WTC11 (cell line): ENCODE measurements at regions not wholly inside any gene's neighbourhood (a gene's known extent, or its start where the extent isn't known, plus 50 kb on each side); places are given as distances from the start of the nearest gene placed in this dataset.

Source experiments
- ATAC-seq: fragments of 200-7000 bp; cut with Tn5 transposase; 2 replicates; pipeline ENCODE4 v1.10.0; 2021; ENCODE audit warnings: mild to moderate bottlenecking, moderate library complexity
- CTCF ChIA-PET: fragments of 300-600 bp; sonication (Branson Sonifier 250); formaldehyde crosslinking; loops from one replicate; lab custom pipeline; 2021; ENCODE audit warnings: antibody characterized with exemption; lab: Charles Lee
- POLR2A ChIA-PET: fragments of 350-600 bp; sonication (Branson Sonifier 250); formaldehyde crosslinking; loops from one replicate; lab custom pipeline; 2021; ENCODE audit warnings: antibody characterized with exemption; lab: Charles Lee
- DNase-seq: peaks from one replicate; pipeline ENCODE4 v3.0.0; 2021; ENCODE audit warnings: low spot score
- H3K27ac Mint-ChIP-seq: 2 replicates; pipeline ENCODE4 v1.8.0; 2021; ENCODE audit warnings: mixed read lengths
- H3K27me3 Mint-ChIP-seq: 2 replicates; pipeline ENCODE4 v1.8.0; 2021; ENCODE audit warnings: low read depth, mild to moderate bottlenecking, moderate library complexity, mixed read lengths
- H3K36me3 Mint-ChIP-seq: 2 replicates; pipeline ENCODE4 v1.8.0; 2021; ENCODE audit warnings: mixed read lengths
- H3K4me1 Mint-ChIP-seq: 2 replicates; pipeline ENCODE4 v1.8.0; 2022; ENCODE audit warnings: mixed read lengths
- H3K4me3 Mint-ChIP-seq: 2 replicates; pipeline ENCODE4 v1.8.0; 2021; ENCODE audit warnings: mild to moderate bottlenecking, moderate library complexity, mixed read lengths
- H3K9me3 Mint-ChIP-seq: 2 replicates; pipeline ENCODE4 v1.8.0; 2021; ENCODE audit warnings: mixed read lengths
- ETV6 ChIP-seq: sonication (generic); formaldehyde crosslinking; IDR thresholded peaks from 2 replicates; pipeline ENCODE4 v1.8.1; 2022; ENCODE audit warnings: mild to moderate bottlenecking, missing genetic modification reagents
- MYBL2 ChIP-seq: sonication (generic); formaldehyde crosslinking; IDR thresholded peaks from 2 replicates; pipeline ENCODE4 v1.8.1; 2023; ENCODE audit warnings: mild to moderate bottlenecking, moderate library complexity, missing genetic modification reagents
- NR3C1 ChIP-seq: sonication (generic); formaldehyde crosslinking; conservative IDR thresholded peaks from 2 replicates; pipeline ENCODE4 v1.8.1; 2023; ENCODE audit warnings: low read depth, mild to moderate bottlenecking, missing genetic modification reagents
- RELA ChIP-seq: sonication (generic); formaldehyde crosslinking; IDR thresholded peaks from 2 replicates; pipeline ENCODE4 v1.8.1; 2022; ENCODE audit warnings: missing genetic modification reagents, mild to moderate bottlenecking, borderline replicate concordance
- SMAD3 ChIP-seq: sonication (generic); formaldehyde crosslinking; IDR thresholded peaks from 2 replicates; pipeline ENCODE4 v1.8.0; 2022; ENCODE audit warnings: missing genetic modification reagents, mild to moderate bottlenecking, borderline replicate concordance
- SOX15 ChIP-seq: fragments of 250-450 bp; sonication (Bioruptor Pico); IDR thresholded peaks from 2 replicates; pipeline ENCODE4 v1.9.0; 2021; ENCODE audit warnings: mild to moderate bottlenecking
- USF1 ChIP-seq: sonication (generic); formaldehyde crosslinking; IDR thresholded peaks from 2 replicates; pipeline ENCODE4 v1.8.0; 2022; ENCODE audit warnings: mild to moderate bottlenecking, missing genetic modification reagents
- ZNF317 ChIP-seq: sonication (generic); formaldehyde crosslinking; IDR thresholded peaks from 2 replicates; pipeline ENCODE4 v1.8.1; 2023; ENCODE audit warnings: low read depth, mild to moderate bottlenecking, moderate library complexity, missing genetic modification reagents, borderline replicate concordance
- TF ChIP-seq, protein P1 (sequence below): sonication (generic); formaldehyde crosslinking; IDR thresholded peaks from 2 replicates; pipeline ENCODE4 v1.8.0; 2023; ENCODE audit warnings: mild to moderate bottlenecking, missing genetic modification reagents
- TF ChIP-seq, protein P2 (sequence below): fragments of 250-450 bp; sonication (Bioruptor Pico); IDR thresholded peaks from 2 replicates; pipeline ENCODE4 v1.9.0; 2021; ENCODE audit warnings: moderate library complexity, mild to moderate bottlenecking, inconsistent platforms, borderline replicate concordance
- TF ChIP-seq, protein P3 (sequence below): fragments of 250-450 bp; sonication (Bioruptor Pico); conservative IDR thresholded peaks from 2 replicates; pipeline ENCODE4 v1.9.0; 2021; ENCODE audit warnings: mild to moderate bottlenecking
- TF ChIP-seq, protein P4 (sequence below): fragments of 250-450 bp; sonication (Bioruptor Pico); IDR thresholded peaks from 2 replicates; pipeline ENCODE4 v1.8.0; 2021; ENCODE audit warnings: mild to moderate bottlenecking
- TF ChIP-seq, protein P5 (sequence below): fragments of 200-600 bp; IDR thresholded peaks from 2 replicates; pipeline ENCODE4 v1.8.0; 2022; ENCODE audit warnings: antibody characterized with exemption

- ChIA-PET CTCF (interaction anchor here (1.7 kb wide), 1 partner anchor 12 kb away, joined by 7 read pairs; no protein-coding TSS in a partner anchor), POLR2A (no interaction called here)
- Mint-ChIP-seq H3K36me3 (no peaks in the 10 kb centered on the region), H3K4me3 (no peak overlapping the region), H3K27me3 (no peaks in the 10 kb centered on the region; the same call in none of the 2 replicates), H3K9me3 (peaks cover 8% of the 10 kb centered on the region), H3K27ac (no peak overlapping the region)
- DNase-seq, result no peak
- no peak for ATAC-seq
- TF ChIP-seq ZNF317 (CRISPR knock-in tag), result no peak
- TF ChIP-seq, all 79 proteins: peak for 0
- peaks cover 25% of the 10 kb centered on the region for H3K4me1 Mint-ChIP-seq
These were observed 106.3 kb downstream of the MYCN start for GRCh38 chr2:16046649-16047048.

DNA sequence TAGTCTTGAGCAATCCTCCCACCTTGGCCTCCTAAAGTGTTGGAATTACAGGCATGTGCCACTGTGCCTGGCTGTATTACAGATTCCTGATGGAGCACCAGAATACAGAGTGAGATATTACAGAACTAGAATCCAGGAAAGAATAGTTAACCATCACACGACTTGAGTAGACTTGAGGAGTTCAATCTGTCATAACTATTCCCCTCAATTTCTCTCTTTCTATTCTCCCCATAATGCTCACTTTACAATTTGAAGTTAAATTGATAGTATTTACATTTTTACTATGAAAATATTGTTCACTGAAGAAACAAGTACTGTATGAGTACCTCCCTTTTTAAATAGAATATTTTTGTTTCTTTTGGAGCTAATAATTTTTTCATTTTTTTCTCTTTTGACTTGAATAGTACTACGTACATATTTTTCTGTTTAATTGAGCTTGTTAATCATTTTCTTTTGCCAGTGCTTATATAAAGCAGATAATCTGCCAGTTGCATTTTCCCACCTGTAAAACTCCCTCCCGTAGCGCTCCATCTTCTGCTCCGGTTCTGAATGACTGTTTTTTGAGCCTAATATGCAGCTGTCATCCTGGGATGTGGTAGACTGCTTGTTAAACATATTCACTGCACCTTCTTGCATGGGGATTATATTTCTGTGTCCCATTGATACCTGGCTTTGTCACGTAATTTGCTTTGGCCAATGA, 105.5 kb downstream of the MYCN start:
- no peak for TF ChIP-seq ETV6 (CRISPR knock-in tag)
- no peak for TF ChIP-seq SOX15 (CRISPR knock-in tag)
- no peak for TF ChIP-seq RELA (CRISPR knock-in tag)
- TF ChIP-seq, protein P1, sequence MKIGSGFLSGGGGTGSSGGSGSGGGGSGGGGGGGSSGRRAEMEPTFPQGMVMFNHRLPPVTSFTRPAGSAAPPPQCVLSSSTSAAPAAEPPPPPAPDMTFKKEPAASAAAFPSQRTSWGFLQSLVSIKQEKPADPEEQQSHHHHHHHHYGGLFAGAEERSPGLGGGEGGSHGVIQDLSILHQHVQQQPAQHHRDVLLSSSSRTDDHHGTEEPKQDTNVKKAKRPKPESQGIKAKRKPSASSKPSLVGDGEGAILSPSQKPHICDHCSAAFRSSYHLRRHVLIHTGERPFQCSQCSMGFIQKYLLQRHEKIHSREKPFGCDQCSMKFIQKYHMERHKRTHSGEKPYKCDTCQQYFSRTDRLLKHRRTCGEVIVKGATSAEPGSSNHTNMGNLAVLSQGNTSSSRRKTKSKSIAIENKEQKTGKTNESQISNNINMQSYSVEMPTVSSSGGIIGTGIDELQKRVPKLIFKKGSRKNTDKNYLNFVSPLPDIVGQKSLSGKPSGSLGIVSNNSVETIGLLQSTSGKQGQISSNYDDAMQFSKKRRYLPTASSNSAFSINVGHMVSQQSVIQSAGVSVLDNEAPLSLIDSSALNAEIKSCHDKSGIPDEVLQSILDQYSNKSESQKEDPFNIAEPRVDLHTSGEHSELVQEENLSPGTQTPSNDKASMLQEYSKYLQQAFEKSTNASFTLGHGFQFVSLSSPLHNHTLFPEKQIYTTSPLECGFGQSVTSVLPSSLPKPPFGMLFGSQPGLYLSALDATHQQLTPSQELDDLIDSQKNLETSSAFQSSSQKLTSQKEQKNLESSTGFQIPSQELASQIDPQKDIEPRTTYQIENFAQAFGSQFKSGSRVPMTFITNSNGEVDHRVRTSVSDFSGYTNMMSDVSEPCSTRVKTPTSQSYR (CRISPR knock-in tag), result no peak
- no peak for TF ChIP-seq NR3C1 (CRISPR knock-in tag)
- TF ChIP-seq, all 79 proteins: peak for 0
- DNase-seq (no peak), ATAC-seq (no peak)
- peaks cover 8% of the 10 kb centered on the region for H3K9me3 Mint-ChIP-seq
- POLR2A ChIA-PET, result no interaction called here
- no peaks in the 10 kb centered on the region; the same call in none of the 2 replicates for H3K27me3 Mint-ChIP-seq
- no peak overlapping the region for H3K4me3 Mint-ChIP-seq
- CTCF ChIA-PET, result interaction anchor here (1.7 kb wide), 1 partner anchor 12 kb away, joined by 7 read pairs; no protein-coding TSS in a partner anchor
- H3K27ac Mint-ChIP-seq, result no peak overlapping the region
- peaks cover 17% of the 10 kb centered on the region for H3K4me1 Mint-ChIP-seq
- no peaks in the 10 kb centered on the region for H3K36me3 Mint-ChIP-seq

DNA sequence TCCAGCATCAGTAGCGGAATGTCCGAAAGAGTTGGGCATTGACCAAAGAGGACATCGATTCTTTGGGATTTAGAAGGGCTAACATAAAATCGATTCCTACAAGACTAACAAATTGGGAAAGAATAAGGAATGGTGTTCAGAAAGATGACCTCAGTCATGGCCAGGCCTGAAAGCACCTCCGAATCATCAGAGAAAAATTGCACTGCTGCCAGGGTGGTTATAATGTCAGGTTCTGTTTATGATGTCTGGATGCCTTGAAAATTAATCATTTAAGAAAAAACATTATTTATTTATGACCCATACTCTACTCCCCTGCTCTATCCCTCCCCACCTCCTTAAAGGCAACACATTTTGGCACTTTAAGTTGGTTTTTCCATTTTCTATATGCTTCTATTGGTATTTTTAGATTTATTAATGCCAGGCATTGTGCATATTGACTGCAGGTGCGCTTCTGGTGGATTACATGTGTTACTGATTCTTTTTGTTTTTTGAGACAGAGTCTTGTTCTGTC, 104.7 kb downstream of the MYCN start:
- TF ChIP-seq USF1 (CRISPR knock-in tag), result no peak
- TF ChIP-seq, protein P2, sequence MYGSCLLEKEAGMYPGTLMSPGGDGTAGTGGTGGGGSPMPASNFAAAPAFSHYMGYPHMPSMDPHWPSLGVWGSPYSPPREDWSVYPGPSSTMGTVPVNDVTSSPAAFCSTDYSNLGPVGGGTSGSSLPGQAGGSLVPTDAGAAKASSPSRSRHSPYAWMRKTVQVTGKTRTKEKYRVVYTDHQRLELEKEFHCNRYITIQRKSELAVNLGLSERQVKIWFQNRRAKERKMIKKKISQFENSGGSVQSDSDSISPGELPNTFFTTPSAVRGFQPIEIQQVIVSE (CRISPR knock-in tag), result no peak
- TF ChIP-seq SMAD3 (CRISPR knock-in tag), result no peak
- TF ChIP-seq, protein P3, sequence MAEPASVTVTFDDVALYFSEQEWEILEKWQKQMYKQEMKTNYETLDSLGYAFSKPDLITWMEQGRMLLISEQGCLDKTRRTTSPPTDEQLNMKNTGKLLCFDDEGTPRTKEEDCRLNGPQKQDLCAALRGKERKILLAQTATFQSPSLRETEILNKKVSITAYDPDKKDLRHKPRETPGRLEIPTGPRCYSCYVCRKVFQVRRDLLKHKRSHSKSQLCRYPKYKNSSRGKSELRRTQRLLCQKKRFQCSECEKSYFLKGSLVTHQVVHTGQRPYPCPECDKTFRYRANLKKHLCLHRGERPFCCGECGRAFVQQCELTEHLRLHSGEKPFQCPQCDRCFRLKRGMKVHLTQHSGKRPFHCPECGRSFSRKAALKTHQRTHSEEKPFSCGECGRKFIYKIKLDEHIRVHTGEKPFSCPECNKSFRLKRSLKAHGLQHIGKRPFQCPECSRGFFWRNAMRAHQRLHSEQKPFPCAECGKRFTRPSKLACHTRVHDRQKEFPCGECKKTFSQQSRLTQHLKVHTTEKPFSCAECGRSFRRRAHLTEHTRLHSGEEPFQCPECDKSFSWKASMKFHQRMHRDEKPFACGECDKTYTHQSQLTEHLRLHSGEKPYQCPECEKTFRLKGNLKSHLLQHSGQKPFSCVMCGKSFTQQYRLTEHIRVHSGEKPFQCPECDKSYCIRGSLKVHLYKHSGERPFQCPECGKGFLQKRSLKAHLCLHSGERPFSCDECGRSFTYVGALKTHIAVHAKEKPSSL (CRISPR knock-in tag), result no peak
- TF ChIP-seq MYBL2 (CRISPR knock-in tag), result no peak
- TF ChIP-seq, protein P4, sequence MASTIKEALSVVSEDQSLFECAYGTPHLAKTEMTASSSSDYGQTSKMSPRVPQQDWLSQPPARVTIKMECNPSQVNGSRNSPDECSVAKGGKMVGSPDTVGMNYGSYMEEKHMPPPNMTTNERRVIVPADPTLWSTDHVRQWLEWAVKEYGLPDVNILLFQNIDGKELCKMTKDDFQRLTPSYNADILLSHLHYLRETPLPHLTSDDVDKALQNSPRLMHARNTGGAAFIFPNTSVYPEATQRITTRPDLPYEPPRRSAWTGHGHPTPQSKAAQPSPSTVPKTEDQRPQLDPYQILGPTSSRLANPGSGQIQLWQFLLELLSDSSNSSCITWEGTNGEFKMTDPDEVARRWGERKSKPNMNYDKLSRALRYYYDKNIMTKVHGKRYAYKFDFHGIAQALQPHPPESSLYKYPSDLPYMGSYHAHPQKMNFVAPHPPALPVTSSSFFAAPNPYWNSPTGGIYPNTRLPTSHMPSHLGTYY, result no peak
- TF ChIP-seq ETV6 (CRISPR knock-in tag), result no peak
- TF ChIP-seq, protein P5, sequence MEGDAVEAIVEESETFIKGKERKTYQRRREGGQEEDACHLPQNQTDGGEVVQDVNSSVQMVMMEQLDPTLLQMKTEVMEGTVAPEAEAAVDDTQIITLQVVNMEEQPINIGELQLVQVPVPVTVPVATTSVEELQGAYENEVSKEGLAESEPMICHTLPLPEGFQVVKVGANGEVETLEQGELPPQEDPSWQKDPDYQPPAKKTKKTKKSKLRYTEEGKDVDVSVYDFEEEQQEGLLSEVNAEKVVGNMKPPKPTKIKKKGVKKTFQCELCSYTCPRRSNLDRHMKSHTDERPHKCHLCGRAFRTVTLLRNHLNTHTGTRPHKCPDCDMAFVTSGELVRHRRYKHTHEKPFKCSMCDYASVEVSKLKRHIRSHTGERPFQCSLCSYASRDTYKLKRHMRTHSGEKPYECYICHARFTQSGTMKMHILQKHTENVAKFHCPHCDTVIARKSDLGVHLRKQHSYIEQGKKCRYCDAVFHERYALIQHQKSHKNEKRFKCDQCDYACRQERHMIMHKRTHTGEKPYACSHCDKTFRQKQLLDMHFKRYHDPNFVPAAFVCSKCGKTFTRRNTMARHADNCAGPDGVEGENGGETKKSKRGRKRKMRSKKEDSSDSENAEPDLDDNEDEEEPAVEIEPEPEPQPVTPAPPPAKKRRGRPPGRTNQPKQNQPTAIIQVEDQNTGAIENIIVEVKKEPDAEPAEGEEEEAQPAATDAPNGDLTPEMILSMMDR, result no peak
- ChIA-PET POLR2A (no interaction called here), CTCF (interaction anchor here (1.0 kb wide), 1 partner anchor 11 kb away, joined by 8 read pairs; no protein-coding TSS in a partner anchor)
- H3K27ac Mint-ChIP-seq, result no peak overlapping the region; the same call in 1 of the 2 replicates
- no peak for DNase-seq
- ATAC-seq, result no peak
- no peaks in the 10 kb centered on the region for H3K36me3 Mint-ChIP-seq
- H3K4me3 Mint-ChIP-seq, result no peak overlapping the region
- H3K27me3 Mint-ChIP-seq, result no peaks in the 10 kb centered on the region
- peaks cover 9% of the 10 kb centered on the region for H3K4me1 Mint-ChIP-seq
- H3K9me3 Mint-ChIP-seq, result peaks cover 8% of the 10 kb centered on the region
